ENCODE measurements at regions not wholly inside any gene's neighbourhood (a gene's known extent, or its start where the extent isn't known, plus 50 kb on each side); places are given as distances from the start of the nearest gene placed in this dataset.

GRCh38 chr2:221680548-221680947, 108.4 kb upstream of the EPHA4 start:
- no peak for DNase-seq (ENCODE audit: low spot score)

GRCh38 chr2:221677688-221678087, 105.6 kb upstream of the EPHA4 start:
- no peak for DNase-seq (ENCODE audit: low spot score)

DNA sequence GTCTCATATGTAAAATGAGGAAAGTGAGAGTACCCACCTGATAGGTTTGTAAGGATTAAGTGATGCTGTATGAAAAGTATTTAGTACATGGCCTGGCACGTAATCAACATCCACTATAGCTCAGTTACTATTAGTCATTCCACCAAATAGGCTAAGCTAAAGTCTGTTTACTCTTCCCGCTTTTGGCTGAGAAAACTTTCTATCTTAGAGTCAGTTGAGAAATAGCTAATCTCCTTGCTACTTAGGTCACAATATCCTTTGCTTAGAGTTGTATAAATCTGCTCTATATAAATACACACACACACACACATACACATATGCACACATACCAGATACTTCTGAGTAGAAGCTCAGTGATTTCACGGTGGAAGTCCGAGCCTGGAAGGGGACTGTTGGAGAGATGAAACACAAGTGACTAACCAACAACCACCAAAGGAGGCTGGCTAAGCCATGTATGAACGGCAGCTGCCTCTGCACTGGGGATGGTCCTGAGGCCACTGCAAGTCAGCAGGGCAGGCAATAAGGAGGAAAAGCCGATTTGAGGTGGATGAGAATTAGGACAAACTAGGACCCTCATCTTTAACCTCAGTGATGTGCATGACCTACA, 104.6 kb upstream of the EPHA4 start:
- no peak for DNase-seq (ENCODE audit: low spot score)

DNA sequence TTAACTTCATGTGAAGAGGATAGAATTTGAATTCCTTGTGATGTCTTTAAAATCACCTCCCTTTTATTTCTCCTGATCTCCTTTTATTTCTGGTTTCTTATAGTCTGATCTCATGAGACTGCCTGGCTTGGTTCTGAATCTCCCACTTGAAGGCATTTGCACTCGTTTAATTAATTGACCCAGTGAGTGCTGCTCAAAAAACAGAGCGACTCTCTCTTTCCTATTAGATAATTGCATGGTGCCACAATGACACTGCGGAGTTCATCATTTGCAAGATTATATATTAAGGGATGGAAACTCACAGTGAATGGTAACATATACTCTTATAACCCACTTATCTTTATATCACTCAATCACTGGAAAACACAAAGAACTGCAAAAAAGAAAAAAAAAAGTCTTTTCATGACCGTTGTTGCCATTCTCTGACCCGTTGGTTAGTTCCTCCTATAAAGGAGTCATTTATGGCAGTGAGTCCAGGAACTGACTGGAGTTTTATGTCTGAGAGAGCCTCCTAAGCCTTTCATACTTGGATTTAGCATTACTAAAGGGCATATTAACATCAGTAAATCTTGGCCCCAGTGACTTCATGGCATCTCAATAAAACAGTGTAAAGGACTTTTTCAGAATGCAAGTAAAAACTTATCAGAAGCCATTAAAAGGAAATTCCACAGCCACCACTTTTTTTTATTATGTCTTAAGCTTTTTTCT, 103.3 kb upstream of the EPHA4 start:
- no peak for DNase-seq (ENCODE audit: low spot score)

- no peak for DNase-seq (ENCODE audit: low spot score)
These were observed 102.3 kb upstream of the EPHA4 start for GRCh38 chr2:221674446-221674845.

DNA sequence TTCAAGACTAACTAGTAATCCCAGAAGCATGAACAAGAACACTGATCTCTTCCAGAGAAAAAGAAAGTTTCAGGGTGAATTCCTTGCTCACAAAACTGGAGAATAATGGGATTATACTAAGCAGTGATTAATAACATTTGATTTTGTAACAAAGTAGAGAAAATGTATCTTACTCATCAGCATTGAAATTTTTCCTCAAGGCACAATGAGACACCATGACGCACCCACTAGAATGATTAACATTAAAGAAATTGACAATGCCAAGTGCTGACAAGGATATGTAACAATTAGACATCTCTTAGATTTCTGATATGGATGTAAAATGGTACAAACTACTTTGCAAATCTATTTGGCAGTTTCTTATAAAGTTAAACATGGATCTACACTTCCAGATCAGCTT, 101.1 kb upstream of the EPHA4 start:
- DNase-seq (ENCODE audit: low spot score): no peak

- DNase-seq (ENCODE audit: low spot score): no peak
These were observed 99.4 kb upstream of the EPHA4 start for GRCh38 chr2:221671515-221671914.

DNA sequence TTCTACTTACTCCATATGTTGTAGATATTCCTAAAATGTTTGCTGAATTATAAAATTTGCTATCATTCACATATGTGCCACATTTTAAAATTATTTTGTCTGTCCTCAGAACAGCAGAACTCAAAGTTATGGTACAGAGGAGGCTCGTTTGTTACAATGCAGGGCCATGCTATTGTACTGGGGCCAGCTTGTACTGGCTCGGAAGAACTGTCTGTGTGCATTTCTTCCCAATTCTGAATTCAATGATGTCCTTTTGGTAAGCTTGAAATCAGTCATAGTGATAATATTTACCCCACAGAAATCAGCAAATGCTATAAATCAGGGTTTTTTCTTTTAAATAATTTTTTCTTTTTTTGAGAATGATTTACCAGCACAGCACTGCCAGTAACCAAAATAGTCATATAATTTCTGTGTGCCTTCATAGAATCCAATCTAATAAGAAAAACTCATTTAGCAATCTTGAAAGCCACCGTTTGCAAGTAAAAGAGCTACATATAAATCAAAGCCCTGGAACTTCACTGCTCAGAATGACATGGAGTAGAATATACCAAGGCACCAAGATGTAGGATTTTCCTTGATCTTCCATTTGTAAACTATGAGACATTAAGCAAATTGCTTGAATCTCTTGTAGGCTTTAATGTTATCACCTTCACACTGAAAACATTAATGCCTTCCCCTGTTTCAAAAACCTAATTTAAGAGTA, 90.7 kb upstream of the EPHA4 start:
- no peak for DNase-seq (ENCODE audit: low spot score)

DNA sequence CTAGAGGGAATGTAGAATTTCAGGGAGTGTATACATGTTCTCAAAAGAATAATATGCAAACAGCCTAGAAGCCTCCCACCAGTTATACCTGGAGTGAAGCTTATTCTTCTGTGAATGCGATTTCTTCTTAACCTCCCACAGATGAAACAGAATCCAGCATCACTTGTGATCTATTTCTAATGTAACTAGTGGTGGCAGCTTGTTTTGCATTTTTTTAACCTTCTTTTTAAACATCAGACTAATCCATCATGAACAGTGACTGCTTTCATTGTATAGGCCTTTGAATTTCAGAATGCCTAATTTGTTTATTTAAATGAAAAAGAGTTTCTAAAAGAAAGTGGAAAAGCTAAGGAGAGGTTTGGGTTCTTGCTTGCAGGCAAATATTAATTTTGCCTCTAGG, 85.7 kb upstream of the EPHA4 start:
- DNase-seq (ENCODE audit: low spot score): no peak

- DNase-seq (ENCODE audit: low spot score): no peak
These were observed 83.2 kb upstream of the EPHA4 start for GRCh38 chr2:221655300-221655699.

GRCh38 chr2:221653182-221653581, 81.1 kb upstream of the EPHA4 start:
- no peak for DNase-seq (ENCODE audit: low spot score)

DNA sequence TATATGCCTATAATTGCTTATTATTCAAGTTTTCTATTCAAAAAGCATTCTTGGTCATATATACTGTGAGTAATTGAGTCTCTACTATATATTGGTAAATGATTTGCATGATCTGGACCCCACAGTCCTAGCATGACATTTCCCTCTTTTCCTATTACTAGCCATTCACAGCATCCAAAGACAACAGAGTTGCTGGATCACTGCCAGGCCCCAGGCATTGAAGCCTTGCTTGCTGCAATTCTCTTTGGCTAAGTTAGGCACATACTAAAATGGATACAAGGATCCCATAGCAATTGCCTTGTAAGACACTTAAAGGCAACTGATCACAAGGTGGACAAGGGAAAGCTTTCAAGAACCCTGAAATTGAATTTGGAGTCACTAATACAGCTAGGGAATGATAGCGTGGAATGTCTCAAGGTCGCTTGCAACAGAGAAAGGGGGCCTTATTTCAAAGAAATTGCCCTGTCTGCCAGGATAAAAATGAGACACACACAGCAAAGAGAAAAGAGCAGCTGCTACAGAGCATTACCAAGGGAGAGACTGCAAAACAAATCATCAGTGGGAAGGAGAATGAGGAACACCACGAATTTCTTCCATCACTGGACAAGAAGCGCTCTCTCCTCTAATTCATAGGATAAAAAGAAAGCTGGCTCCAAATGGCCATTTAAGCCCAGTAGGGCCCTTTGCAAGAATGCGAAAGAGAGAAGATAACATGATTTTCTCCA, 77.1 kb upstream of the EPHA4 start:
- no peak for DNase-seq (ENCODE audit: low spot score)

DNA sequence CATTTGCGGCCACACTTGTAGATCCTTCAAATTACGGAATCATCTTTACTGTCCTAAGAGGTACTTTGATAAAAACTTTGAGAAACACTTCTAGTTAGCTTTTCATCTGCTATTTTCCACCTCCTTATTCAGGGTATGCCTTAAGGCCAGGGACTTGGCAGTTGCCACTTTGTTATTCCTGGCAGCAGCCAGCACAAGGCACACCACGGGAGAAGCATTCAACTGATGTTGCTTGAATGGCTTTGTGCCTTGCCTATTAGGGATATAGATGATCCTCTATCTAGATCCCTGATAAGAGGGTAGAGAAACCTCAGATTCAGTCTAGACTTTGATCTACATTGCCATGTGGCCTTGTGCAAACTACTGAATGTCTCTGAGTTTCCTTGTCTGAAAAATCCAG, 70.3 kb upstream of the EPHA4 start:
- DNase-seq (ENCODE audit: low spot score): no peak

- no peak for DNase-seq (ENCODE audit: low spot score)
These were observed 69.2 kb upstream of the EPHA4 start for GRCh38 chr2:221641181-221641871.

DNA sequence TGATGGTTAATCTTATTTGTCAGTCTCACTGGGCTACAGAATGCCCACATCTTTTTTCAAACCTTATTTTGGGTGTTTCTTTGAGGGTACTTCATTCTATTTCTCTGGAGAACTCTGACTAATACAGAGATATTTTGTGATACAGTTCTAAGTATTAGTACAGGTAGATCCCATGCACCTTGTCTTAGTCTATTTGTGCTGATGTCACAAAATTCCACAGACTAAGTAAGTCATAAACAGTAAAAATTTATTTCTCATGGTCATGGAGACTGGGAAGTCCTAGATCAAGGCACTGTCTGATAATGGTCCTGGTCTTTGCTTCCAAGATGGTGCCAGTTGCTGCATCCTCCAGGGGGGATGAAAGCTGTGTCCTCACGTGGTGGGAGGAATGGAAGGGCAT, 68.6 kb upstream of the EPHA4 start:
- no peak for DNase-seq (ENCODE audit: low spot score)

DNA sequence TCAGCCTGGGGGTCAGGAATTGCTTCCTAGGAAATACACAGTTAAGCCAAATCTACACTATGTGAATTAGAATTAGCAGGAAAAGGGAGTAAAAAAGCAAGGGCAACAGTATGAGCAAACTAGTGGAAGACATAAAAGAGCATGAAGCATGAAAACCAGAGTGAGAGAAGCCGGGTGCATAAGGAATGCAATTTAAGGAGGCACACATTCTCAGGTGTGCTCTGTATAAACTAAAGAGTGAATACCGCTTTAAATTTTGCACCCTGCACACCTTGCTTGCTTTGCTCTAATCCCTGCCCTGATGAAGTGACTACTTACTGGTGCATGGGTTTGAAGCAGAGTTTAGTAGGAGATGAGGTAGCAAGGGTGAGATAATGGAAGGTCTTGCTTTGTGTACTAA, 65.7 kb upstream of the EPHA4 start:
- no peak for DNase-seq (ENCODE audit: low spot score)

- DNase-seq (ENCODE audit: low spot score): no peak
These were observed 63.8 kb upstream of the EPHA4 start for GRCh38 chr2:221635949-221636348.

DNA sequence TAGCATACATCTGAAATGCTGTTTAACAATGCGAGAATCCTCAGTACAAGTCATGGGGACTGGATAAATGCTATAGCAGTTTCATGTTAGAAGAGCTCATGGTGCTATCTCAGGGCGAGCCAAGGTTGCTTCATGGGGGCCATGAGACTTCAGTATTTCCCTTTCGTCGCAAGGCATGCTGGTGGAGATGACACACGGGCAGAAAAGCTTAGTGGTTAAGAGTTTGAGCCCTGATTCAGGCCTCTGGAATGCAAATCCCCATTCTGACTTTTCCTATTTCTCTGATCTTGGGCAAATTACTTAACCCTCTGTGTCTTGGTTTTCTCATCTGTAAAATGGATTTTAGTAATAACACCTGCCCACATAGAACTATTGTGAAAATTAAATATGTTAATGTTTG, 57.4 kb upstream of the EPHA4 start:
- DNase-seq (ENCODE audit: low spot score): no peak

DNA sequence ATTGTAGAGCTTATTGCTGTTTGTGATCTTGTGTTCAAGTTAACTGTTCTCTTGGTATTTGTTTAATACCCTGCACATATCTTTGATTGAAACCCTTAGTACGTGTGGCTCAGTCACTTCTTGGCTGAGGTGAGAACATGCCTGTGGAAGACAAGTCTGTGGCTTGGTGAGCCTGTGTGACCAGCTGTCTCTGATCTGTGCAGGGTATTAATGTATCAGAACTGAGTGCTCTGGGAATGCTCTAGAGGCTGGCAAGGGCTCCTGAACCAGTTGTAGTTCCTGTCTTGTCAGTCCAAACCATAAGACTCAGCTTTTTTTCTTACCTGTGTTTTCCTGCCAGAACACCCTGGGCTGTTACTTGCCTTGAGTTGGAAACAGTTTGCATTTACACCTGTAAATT, 52.4 kb upstream of the EPHA4 start:
- no peak for DNase-seq (ENCODE audit: low spot score)
